HG02981 (cell line): ENCODE measurements at regions not wholly inside any gene's neighbourhood (a gene's known extent, or its start where the extent isn't known, plus 50 kb on each side); places are given as distances from the start of the nearest gene placed in this dataset.
"Not testable (repeated sequence)": the region's sequence is repeated elsewhere in the genome, so short reads cannot be mapped to it uniquely, and the experiment has no call there.

Experiments
- ATAC-seq: cut with Tn5 transposase; IDR thresholded peaks from one replicate; pipeline ENCODE4 v1.9.1; 2021; ENCODE audit warnings: mild to moderate bottlenecking, moderate library complexity; ENCODE audit not compliant: unreplicated experiment

DNA sequence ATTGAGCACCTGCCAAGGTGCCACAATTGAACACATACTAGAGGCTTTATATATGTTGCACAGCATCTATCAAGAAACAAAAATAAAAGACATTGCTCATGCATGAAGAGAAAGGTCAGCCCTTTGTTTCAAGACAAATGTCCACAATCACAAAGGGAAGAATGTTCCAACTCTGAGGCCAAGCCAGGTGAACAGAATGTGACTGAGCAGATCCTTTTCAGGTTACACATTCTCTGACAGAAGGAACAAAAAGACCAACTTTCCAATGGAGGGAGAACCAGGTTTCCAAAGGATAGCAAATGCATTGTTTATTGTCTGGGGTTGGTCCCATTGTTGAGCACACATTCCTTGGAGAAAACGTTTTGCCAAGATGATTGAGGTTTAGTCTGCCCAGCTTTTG lies 50.2 kb upstream of the FAM174B start:
- ATAC-seq: no peak

DNA sequence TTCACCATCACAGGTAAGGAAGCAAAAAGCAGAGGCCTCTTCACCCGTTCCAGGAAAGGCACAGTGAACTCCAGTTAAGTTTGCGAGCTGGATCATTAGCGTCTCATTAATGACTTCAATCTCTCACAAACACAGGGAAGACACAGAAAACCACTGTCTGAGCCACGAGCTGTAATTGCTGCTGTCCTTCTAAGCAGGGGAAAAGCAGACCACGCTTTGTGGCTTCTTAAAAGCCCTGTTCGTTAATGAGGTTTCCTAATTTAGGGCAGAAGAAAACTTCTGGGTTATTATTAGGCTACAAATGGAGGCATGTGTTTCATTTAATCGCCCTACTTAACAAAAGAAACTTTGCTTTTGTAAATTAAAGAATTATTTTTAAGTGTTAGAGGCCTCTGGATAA lies 50.6 kb upstream of the FAM174B start:
- ATAC-seq: no peak

DNA sequence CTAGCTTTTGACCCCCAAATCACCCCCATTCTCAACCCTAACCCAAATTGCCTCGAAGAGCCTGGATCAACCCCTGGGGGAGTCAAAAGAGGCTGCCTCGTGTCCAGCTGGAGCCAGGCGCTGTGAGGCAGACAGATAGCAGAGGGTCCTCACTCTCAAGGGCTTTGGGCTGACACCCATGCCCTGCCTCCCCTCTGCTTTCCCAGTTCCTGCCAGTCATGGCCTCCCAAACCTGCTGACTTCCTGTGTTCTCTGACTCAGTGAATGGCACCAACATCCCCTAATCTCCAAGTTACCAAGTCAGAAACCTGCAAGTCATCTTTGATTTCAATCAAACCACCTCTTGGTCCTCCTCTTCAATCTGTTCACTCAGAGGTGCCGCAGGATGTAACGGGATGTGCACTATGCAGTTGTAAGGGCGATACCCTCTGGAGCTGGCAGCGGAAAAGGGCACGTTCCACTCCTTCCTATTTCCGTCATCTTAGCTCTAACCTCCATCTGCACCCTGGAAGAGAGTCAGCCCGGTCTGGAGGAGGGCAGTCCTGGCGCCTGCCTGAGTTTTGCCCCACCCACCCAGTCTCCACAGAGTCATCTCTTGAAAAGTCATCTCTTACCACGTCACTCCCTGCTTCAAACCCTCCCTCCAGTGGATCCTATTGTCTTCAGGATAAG lies 52.4 kb upstream of the FAM174B start:
- ATAC-seq: no peak

DNA sequence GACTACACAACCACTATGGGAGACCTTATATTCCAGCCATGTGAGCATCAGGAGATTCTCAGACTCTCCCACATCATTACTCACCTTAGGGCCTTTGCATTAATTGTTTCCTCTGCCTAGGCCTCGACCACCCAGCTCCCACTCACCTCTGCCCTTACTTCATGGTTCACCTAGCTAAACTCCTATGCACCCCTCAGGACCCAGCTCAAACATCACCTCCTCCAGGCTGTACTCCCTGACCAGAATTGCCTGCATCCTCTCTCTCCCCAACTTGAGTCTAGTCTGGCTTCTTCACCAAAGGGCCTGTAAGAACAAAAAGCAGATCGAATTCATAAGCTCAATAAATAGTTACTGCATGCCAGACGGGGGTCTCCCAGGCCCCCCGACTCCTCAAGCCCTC lies 53.1 kb upstream of the FAM174B start:
- ATAC-seq: no peak

DNA sequence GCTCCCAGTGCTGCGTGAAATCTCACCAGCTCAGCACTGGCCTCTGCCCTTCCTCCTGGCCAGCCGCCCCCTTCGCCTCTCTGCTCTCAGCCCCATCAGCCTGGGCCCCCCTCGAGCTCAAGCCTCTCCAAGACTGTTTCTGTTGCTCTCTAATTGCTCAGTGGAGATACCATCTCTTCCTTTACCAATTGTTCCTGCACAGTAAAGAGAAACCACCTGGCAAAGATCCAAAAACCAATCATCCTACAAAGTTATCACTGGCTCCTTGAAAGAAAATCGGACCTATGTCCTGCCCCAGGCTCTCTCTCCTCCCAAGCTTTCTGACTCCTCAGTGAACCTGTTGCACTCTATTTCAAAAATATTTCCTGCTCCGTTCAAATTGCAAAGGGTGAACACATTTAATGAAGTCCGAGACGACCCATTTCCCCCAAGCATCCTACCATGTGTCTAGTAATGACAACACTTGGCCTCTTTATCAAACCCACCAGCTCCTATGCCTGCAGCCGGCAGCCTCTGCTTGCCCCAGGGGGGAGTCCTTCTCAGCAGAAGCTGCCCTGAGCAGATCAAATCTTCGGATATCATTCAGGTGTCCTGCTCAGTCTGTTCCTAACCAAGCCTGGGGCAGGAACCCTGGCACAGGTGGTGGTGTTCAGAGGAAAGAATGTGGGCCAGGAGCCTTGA lies 53.7 kb upstream of the FAM174B start:
- no peak for ATAC-seq

DNA sequence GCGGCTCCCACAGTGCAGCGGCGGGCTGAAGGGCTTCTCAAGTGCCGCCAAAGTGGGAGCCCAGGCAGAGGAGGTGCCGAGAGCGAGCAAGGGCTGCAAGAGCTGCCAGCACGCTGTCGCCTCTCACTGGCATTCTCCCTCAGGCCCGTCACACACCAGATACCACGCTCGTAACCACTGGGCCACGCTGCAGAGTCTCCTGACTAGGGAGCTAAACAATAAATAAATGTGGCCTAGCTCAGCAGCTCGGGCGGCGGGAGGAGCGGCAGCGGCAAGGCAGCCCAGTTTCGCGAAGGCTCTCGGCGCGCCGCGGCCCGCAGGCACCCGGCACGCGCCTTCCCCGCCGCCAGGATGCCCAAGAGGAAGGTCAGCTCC lies 55.9 kb upstream of the FAM174B start:
- no peak for ATAC-seq

DNA sequence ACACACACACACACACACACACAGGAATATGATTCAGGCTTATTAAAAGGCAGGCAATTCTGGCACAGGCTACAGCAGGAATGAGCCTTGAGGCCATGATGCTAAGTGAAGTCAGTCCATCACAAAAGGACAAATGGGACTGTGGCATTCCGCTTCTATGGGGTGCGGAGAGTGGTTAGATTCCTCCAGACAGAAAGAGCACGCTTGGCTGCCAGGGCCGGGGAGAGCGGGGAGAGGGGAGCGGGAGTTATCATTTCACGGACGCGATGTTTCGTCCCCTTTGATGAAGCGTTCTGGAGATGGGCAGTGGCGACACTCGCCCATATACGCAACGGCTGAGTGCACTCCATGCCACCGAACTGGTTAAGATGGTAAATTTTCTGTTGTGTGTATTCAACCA lies 58.5 kb upstream of the FAM174B start:
- peak; percentile 25 for ATAC-seq

DNA sequence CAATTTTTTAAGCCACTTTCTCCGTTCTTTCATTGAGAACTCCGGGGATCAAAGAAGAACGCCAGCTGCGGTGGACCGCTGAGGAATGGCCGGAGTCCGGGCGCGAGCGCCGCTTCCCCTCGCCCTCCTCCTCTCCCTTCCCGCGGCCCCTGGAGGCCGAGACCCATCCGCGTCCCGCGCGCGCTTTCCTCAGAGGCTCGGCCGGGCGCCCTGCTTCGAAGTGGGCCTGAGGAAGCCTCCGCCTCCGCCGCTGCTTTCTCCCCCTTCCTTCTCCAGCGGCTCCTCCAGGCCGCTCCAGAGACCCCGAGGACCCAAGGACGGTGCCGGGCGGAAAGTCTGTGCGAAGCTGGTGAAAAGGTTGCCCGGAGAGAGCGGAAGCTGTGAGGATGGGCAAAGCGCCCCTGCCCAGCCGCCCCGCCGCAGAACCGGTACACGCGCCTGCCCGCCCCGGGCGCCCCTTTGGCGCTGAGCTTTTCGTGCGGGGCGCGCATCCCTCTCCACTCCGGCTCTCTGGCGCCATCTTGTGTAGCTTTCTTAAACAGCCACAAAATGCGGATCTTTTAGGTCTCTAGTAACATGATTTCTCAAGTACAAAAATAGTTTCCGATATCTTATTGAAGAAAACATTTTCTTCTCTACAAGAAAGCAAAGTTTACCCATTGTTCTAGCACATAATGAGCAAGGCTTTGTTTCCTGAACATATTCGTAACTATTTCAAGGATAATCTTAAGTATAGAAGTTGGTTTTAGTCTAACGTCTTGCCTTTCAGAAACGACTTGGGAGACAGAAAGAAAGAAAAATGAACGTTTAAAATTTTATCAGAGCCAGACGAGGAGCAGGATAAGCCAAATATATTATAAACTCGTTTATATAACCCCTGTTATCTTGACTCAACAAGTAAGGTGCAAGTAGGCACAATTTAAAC lies 59.2 kb upstream of the FAM174B start:
- ATAC-seq: peak; percentile 74

DNA sequence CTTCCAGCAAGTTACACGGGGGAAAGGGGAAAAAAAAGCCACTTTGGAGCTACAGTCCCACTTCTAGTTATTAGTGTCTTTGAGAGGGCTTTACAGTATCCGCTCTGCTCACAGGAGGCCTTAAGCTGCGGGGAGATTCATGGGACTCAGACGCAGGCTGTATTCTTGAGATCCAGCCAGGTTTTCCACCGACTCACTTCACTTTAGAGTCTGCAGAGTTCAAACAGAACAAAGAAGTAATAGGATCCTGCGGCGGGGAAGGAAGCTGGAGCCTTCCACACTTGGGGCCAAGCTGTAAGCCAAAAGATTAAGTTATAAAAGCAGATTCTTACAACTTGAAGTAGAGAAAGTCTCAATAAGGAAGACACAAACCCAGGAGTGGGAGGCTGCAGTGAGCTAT lies 60.2 kb upstream of the FAM174B start:
- no peak for ATAC-seq

DNA sequence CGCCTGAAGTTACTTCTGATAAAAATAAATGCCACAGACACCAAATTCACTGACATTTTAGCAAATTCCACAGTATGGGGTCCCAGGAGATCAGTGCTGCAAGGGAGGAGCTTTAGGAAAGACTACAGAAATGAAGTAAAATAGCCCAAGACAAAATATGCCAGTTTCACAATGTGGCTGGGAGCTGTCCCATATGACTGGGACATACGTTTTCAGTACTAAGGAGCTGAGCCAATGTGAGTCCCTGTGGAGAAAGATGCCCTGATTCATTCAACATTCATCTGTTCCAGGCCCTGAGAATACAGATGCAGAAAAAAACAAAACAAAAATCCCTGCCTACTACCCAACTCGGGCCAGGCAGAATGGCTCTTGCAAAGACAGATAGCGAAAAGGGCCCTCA lies 63.4 kb upstream of the FAM174B start:
- ATAC-seq: no peak

DNA sequence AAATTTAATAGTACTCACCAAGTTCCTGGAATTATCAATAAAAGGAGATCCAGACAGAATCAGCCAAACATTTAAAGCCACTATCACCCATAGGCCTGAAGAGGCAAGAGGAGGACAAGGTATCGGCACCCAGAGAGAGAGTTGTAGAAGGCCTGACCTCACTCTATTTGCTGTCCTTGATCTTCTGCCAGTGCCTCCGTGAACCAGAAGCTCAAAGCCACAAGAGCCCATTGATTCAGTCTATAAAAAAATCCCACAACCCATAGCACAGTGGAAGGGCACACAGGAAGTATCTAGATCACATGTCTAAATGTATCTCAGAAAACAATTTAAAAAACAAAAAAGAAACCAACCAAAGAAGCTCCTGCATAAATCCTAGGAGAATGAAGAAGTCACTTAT lies 68.6 kb upstream of the FAM174B start:
- ATAC-seq: no peak

DNA sequence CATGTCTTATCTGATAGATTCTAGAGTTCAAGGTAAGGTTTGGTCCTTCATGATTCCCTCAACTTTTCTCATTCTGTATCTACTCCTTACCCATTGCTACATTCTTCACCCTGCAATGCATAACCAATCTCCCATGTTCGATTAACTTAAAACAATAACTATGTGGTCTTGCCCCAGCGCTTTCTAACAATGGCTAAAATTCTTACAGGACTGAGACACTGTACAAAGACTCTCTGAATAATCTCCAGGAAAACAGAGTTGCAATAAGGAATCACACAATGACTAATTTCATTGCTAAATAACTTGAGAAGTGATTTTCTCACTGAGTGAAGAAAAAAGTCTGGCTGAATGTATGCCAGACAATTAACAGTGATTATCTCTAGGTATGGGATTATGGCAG lies 69.6 kb upstream of the FAM174B start:
- no peak for ATAC-seq

DNA sequence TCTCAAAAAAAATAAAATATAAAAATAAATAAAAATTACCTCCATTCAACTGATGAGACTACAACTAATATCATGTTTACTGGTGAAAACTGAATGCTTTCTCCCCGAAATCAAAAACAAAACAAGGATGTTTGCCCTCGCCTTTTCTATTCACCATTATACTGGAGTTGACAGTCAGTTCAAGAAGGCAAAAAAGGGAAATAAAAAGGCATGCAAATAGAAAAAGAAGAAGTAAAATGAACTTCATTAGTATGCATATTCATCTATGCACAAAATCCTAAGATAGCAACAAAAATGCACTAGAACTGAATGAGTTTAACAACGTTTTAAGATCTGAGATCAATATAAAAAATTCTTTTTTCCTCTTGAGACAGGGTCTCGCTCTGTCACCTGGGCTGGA lies 72.7 kb upstream of the FAM174B start:
- no peak for ATAC-seq

DNA sequence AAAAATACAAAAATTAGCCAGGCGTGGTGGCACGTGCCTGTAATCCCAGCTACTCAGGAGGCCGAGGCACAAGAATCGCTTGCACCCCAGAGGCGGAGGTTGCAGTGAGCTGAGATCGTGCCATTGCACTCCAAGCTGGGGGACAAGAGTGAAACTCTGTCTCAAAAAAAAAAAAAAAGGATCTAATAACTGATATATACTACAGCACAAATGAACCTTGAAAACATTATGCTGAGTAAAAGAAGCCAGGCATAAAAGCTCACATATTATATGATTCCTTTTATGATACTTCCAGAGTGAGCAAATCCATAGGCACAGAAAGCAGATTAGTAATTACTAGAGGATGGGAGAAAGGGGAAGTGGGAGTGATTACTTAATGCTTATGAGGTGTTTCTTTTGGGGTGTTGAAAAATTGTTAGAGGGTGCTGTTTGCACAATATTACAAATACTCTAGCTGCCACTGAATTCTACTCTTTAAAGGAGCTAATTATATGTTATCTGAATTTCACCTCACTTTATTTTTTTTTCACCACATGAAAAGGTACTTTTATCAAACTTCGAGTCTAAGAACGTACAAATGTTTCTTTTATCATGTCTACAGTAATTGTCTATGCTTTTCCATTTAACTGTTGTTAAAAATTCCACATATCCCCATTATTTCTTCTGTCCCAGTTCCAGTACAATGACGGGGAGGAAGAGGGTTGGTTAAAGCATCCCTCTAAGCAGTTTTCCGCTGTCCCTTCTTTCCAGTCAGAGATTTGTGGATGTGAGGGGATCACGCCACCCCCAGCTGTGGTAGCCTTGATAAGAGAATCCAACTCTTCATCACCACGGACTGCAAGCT lies 77.7 kb upstream of the FAM174B start:
- ATAC-seq: no peak

DNA sequence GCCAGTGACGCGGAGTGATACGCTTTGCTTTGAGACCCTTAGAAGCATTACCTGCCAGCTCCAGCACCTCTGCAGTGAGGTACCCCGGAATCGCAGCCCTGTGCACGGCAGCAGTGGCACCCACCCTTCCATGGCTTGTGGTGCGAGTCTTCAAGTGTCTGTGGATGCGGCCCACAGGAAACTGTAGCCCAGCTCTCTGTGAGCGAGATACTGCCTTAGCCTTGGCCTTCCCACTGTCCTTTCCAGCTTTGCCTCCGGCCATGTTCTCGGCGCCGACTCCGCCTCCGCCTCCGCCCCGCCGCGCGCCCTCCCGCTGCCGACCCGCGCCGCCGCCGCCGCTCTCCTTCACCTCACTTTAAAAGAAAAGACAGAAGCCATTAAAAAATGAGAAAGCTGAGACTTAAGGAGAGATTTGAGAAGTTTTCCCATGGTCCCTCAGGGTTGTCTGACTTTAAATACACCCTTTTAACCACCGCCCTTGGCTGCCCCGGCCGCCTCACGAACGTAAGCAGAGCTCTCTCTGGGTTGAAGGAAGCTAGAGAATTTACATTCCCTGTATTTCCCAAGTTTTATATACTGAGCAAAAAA lies 78.5 kb upstream of the FAM174B start:
- ATAC-seq: no peak

DNA sequence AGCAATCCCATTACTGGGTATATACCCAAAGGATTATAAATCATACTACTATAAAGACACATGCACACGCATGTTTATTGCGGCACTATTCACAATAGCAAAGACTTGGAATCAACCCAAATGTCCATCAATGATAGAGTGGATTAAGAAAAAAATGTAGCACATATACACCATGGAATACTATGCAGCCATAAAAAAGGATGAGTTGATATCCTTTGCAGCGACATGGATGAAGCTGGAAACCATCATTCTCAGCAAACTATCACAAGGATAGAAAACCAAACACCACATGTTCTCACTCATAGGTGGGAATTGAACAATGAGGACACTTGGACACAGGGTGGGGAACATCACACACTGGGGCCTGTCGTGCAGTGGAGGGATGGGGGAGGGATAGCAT lies 83.7 kb upstream of the FAM174B start:
- not testable (repeated sequence) for ATAC-seq

DNA sequence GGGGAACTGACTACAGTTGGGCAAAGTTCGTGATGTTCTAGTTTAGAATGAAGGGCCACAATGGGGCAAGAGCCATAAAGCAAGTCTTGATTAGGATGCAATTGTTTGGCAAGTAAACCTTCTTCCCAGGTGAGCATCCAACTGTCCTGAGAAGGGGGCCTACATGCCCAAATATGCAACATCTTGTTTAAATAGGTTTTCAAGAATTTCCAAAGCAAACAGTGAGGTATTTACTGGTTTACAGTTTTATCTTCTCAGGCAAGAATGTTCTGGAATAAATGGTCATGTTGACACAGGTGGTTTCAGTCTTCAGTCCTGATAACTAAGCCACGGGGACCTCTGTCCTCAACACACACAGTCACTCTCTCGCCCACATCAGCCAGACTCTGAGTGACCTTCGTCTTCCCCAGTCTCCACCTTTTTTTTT lies 90.3 kb upstream of the FAM174B start:
- ATAC-seq: no peak

DNA sequence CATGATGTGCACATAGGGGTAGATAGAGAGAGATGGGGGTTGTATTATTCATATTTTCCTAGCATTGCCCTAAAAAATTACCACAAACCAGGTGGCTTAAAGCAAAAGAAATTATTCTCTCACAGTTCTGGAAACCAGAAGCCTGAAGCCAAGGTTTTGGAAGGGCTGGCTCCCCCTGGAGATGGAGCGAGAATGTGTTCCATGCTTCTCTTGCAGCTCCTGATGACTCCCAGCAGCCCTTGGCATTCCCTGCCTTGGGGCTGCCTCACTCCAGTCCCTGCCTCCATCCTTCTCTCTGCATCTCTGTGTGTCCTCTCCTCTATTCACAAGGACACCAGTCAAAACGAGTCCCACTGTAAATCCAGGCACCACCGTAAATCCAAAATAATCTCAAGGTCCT lies 91.5 kb upstream of the FAM174B start:
- no peak for ATAC-seq

DNA sequence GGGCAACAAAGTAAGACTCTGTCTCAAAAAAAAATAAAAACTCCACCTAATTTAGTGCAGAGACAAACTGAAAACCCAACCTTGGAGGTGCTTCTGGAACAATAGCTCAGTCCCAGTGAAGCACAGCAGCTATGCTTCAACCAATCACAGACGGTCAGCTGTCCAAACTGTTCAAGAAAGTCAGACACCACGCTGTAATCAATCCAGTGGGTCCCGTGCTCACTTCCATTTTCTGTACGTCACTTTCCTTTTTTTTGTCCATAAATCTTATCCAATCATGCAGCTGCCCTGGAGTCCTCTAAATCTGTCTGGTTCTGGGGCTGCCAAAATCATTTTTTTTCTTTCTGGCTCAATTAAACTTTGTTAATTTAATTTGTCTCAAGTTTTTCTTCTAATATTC lies 93.6 kb upstream of the FAM174B start:
- no peak for ATAC-seq

DNA sequence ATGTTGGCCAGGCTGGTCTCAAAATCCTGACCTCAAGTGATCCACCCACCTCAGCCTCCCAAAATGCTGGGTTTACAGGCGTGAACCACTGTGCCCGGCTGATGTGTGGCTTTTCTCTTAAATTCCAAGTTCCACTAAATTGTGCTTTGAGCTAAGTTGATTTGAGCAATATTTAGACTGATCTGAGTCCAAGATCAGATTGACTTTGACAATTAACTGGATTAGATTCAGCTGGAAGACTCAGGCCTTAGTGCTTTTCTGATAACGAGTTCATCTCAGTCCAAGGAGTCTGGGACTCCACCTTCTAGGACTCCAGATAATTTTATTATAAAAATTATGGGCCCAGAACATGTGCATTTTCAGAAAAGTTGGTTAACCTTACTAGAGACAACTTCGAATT lies 94.4 kb upstream of the FAM174B start:
- no peak for ATAC-seq

DNA sequence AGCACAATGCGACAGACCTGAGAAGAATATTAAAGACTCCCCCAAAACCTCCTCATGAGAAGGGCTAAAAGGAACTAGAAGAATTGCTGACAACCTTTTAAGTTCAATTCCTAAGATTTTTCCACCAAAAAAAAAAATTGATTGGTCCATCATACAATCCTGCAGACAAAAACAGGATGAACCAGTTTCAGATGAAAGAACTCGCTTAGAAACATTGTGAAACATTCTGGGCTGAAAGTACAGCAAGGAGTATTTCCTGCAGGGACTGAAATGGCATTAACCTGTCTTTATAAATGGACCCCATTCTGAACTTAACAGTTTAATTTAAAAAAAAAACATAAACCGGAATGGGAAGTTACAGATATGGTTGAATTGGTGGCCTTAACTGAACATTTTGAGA lies 96.0 kb upstream of the FAM174B start:
- no peak for ATAC-seq
